GM18909 (cell line): ENCODE measurements at regions not wholly inside any gene's neighbourhood (a gene's known extent, or its start where the extent isn't known, plus 50 kb on each side); places are given as distances from the start of the nearest gene placed in this dataset.

Source experiments
- ATAC-seq: cut with Tn5 transposase; IDR thresholded peaks from one replicate; pipeline ENCODE4 v1.9.1; 2021; ENCODE audit warnings: mild to moderate bottlenecking; ENCODE audit not compliant: unreplicated experiment, poor library complexity

DNA sequence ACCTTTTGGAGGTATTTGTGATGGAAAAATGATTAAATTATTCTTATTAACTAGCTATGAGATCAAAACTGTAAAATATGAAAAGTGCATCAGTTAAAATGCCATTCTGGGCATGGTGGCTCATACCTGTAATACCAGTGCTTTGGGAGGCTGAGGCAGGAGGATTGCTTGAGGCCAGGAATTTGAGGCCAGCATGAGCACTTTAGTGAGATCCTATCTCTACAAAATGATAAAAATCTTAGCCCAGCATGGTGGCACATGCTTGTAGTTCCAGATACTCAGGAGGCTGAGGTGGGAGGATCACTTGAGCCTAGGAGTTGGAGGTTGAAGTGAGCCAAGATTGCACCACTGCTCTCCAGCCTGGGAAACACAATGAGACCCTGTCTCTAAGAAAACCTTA is 252.5 kb upstream of the SEMA6A start:
- ATAC-seq = no peak

DNA sequence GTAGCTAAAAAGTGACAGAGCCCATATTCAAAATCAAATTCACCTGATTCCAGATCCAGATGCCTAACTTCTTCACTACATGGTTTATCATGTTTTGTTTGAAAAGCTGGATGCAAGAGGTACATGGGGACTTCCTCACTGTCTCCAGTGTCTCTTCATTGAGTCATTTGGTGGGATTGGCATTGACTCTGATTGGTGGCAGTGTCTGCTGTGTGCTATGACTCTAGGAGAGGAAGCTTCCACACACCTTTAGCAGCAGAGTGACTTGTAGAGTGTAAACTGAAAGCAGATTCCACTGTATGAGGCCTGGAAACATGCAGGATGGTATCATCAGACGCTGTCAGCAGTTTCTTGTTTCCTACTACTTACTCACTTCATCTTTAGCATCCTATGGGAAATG is 250.9 kb upstream of the SEMA6A start:
- ATAC-seq = no peak

DNA sequence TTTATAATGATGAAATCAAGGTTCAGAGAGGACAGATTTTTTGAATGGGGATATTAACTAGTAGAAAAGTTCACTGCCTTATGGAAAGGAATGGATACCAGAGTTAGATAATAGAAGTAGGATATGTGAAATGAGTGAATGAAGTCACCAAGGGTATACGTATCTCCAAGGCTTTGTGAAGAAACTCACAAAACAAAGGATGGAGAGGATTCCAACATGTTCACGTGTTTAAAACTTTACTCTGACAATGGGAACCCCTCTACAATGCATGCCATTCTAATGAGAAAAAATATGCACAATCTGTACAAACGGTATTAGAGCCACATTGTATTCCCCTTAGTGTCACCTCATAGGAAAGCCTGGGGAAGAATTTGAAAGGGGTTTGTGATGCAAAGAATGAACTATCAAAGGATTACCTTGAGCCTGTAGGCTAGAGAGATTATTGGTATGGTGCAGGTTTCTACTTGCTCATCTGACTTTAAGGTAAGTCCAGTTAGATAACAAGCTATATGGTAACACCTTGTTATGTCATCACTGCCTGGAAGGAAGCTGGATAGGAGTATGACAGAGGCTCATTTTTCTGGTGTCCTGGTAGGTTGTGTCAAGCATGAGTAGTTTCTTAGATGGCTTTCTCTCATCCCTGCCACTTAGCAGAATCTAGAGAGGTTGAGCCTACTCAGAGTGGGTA is 250.3 kb upstream of the SEMA6A start:
- no peak for ATAC-seq

DNA sequence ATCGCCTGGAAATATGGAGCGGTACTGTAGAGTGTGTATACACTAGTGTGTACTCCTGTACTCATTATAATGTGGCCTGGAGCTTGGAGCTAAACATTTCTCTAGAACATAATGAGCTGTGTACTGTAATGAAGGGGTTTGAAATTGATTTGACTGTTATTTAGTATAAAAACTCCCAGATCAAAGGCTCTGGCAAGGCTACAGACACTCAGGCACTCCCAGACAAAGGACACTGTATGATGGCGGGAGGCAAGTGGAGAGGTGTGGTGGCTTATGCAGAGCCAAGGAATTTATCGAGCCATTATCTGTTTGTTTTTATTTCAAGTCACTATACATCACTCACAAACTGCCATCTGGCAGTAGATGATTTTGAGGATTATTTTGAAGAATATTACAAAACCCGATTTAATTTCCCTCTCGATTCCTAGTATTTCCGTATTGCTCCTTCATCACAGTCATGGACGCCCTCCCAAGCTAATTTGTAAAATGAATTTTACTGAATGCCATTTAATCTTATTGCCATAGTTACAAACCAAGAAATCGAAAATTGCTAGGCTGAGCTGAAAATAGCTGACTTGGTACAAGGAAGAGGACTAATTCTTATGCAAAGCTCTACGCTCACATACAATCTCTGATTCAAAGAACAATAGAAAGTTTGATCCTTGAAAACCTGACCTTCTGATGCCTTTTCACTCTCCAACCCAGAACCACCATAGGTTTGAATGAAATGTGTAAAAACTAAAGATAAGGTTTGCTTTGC is 240.2 kb upstream of the SEMA6A start:
- no peak for ATAC-seq

DNA sequence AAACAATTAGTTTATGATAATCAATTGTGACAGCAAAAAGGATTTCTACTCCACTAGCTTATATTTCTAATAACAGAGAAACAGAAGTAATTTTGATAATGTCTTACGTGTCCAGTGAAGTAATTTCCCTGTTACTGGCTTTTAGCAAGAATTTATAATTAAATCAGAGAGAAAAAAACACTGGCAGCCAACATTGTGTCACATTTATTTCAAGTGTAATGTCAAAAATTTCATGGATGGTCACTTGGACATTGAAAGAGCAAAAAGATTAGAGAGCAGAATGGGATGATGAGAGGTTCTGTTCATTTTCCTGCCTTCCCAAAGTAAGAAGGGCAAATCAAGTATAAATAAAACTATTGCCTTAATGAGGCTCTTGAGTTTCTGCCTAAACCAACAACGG is 239.3 kb upstream of the SEMA6A start:
- ATAC-seq = no peak

DNA sequence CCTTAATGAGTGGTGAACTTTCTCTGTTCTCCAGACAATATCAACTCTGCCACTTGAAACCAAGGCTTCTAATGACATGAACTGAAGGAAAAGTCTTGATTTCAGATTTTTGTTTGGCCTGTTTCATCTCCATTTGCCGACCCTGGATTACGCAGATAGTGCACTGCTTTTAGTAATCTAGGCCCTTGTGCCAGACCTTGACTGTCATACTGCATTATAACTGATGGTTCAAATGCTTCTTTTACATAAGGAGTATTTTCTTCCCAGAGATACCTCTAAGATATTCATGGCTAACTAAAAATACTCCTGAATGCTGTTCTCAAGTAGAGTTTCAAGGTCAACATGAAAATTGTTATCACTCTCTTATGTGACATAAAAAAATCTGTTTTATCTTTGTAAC is 238.7 kb upstream of the SEMA6A start:
- no peak for ATAC-seq

DNA sequence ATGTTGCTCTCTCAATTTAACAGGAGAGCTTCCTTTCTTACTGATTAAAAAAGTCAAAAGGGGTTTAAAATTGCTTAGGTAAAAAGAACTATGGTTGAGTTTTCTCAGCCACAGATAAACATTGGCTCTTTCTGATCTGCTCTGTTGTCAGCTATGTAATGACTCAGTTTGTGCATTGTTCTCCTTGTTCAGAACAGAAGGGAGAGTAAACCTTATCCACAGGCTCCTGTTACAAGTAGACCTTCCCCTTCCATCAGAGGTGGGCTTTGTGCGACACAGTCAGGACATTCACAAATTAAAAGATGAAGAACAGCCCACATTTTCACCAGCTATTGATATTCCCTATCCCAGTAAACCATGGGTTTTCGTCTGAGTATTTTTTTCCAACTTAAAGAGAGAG is 236.3 kb upstream of the SEMA6A start:
- ATAC-seq = no peak

DNA sequence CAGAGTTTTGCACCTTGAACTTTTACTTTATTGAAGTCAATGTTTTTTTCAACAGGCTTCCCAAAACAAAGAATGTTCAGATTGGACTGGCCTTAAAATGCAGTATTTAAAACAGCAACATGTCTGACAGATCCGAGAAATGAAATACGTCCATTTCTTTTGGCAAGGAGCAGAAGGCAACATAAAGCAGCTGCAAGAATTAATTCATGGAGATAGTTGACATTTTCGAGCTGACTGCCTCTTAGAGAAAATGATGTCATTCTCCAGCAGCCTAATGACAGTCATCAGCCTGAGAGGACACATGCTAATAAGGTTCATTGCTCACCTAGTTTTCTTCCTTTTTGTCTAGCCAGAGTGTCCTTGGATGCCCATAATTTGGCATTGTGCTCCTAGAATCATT is 232.2 kb upstream of the SEMA6A start:
- no peak for ATAC-seq

DNA sequence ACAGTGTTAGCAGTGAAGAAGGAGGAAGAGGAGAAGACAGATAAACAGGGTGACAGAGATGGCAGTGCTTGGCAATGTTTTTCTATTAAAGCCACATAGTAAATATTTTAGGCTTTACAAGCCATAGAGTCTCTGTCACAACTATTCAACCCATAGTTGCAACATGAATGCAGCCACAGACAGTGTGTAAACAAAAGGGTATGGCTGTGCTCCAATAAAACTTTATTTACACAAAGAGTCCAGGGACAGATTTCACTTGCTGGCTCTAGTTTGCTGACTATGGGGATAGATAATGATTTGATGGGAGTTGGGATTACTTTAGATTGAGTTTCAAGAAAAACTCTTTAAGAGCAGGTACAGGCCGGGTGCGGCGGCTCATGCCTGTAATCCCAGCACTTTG is 224.8 kb upstream of the SEMA6A start:
- ATAC-seq = no peak

DNA sequence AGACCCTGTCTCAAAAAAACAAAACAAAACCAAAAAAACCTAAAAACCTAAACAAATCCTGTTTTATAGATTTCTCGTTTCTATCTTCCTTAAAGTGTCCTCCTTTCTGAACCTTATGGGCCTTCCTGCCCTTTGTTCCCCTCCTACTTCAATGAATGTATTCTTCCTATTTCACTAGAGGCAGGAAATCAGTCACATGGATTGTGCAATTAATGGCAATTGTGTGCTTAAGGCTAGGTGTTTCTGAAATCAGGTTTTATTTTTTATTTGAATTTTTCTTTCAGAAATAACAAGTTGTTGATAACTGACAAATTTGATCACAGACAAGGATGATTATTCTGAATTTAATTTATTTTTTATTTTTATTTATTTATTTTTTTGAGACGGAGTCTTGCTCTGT is 220.6 kb upstream of the SEMA6A start:
- no peak for ATAC-seq

DNA sequence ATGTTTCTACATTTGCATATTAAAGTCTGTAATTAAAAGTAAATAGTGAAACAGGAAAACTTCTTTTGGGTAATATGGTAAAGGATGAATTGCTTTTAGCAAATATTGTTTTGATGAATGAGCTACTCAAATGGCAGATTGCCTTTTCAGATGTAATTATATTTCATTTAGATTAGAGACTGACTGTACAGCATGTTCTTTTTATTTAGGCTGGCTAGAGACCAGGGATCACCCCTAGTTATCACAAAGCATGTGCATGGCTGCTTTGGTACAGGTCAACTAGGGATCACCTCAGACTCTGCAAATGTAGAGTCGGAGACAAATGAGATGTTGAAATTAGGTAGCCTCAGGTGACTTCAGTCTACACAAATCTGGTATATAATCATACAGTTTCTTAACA is 214.9 kb upstream of the SEMA6A start:
- no peak for ATAC-seq

DNA sequence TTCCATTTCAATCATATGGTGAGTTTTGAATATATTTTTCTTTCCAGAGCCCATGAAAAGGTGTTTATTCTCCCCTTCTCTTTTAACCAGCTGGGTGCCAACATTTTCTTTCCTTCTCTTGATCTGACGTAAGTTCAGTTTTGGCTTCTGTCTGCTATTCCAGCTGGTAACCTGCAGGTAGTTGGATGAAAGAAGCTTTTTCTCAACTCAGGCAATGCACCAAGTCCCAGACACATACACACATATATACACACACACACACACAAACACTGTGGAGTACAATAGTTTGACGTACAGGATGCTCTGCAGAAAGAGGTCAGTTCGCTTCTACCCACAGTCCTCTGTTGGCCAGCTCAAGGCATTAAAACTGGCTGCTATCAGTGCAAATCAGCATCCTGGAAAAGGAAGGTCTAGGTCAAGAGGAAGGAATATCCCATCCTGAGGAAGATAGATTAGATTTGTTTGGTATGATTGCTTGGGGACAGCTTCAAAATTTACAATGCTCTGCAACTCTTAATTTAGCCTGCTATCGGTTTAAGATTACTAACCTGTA is 214.3 kb upstream of the SEMA6A start:
- ATAC-seq = no peak

DNA sequence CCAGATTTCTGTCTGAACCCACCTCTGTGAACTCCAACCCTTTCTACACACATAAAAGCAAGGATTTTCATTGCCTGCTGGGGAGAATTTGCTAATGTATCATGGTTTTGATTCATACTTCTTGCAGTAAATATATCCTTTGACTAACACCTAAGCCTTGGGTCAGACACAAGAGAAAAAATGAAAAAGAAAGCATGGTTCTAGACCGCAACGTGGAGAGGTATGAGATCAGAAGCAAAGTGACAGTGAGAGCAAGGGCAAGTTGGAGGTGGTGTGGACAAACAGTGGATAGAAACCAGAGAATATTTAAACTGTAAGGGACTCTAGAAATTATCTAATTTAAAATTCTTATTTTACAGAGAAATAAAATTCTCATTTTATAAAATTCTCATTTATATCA is 212.9 kb upstream of the SEMA6A start:
- no peak for ATAC-seq

DNA sequence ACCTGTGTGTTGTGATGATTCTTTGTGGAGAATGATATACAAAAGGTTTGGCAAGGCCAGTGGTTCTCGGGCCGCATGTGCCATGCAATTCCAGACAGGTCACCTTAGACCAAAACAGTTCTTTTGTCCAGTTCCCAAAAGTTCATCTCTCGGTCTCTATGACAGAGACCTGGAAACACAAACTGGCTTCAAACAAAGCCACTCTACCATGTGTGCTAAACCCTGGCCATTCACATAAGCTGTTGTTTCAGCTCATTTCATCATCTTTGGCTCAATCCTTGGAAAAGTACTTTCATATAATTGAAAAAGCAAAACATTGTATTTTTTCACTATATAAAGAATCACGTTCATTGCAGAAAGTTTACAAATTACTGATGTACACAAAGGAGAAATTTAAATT is 210.5 kb upstream of the SEMA6A start:
- ATAC-seq = no peak

DNA sequence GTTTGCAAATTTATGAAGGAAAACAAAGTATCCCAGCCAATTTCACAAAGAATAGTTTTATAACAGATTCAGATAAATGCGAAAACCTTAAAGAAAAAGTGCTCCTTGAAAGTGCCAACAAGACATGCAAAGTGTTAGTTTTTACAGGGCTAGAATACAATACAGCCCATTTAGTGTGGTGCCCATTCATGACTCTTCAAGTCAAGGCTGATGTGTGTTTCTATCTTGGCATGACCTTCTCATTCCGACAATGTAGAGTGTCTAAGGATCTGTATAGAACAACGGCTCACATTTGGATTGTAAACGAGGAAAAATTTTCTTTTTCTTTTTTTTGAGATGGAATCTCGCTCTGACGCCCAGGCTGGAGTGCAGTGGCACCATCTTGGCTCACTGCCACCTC is 205.2 kb upstream of the SEMA6A start:
- no peak for ATAC-seq

DNA sequence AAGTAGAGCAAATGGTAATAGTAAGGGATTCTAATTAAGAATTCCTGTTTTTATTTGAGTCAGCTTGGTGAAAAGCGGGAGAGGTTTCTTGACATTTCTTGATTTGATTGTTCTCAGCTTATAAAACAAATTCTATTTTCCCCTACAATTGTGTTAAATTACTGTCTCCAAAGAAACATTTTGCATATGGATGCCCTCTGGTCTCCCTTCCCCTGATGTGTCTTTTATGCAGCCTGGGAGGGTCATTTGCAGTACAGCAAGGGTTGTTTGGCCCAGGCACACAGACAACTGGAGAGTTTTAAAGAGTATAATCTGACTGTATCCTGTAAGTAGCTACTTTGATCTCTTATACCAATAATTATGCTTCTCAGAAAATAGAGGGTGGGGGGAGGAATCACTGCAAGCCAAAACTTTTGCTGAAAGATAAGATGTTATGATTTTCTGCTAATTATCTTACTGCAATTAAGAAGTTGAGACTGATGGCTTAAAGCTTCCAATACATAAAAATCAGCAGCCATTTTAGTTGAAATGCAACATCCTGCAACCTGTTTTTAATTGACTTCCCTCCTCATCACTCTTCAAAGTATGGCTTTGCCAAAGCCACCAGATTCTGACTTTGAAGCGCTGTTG is 204.1 kb upstream of the SEMA6A start:
- ATAC-seq = no peak

DNA sequence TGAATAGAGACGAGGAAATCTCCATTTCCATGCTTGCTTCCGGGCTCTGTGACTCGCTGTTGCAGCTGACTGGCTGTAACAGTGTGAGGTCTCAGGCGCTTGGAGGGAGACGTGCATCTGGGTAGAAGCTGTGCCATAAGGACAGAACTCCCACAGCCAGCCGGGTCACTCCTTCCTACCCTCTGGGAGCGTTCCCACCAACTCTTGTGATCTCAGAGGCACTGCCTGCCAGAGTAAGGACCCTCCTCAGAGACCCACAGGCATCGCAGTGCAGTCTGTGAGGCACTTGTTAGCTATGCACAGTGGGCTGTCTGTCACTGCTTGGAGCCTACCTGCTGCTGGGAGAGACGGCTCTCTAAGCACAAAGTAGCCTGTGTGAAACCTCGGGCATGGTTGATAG is 203.4 kb upstream of the SEMA6A start:
- ATAC-seq = peak; percentile 55

DNA sequence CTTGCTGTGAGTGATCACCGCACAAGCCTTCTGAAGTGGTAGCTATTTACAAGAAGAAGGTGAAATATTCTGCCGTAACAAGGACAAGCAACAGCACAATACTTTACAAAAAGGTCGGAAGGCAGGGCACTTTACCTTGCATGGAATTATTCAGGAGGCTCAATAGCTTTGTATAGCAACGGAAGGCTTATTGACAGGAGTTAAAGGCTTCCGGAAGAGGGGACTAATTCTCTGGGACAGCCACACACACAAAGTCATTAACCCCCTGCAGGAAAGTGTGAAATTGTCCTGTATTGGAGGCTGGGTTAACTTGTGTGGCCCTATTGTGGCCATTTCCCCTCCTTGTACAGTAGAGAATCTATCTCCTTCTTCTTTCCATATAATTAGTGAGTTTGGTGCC is 199.3 kb upstream of the SEMA6A start:
- ATAC-seq = no peak

DNA sequence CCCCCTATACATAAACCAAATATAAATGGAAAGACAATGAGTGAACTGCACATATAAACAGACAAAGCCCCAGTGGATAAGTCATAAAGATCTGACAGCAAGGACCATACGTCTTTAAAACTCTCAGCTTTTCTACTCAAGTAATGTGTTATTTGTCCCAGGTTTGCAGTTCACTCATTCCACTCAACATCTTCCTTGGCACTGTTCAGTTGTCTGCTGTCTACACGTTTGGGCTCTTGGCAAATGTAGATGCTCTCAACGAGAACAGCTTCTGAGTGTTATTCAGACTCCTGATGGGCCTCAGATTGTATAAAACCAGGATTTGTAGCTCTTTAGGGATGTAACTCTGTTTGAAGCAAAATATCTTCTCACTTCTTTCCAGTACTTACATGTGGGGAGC is 198.2 kb upstream of the SEMA6A start:
- no peak for ATAC-seq

DNA sequence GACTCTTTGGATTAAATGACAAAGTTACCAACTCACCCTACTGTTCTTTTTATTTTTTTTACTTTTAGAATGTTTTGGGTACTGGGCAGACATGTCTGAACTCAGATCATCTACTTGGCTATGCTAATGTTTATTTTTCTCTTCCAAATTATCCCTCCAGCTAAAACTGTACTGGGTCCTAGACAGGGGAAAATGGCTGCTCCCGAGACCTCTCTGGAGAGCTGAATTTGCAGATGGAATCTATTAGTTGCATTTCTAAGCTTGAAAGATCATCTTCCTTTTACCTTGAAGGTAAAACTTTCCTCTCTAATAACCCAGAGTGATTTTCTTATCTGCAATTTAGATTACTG is 197.5 kb upstream of the SEMA6A start:
- no peak for ATAC-seq

DNA sequence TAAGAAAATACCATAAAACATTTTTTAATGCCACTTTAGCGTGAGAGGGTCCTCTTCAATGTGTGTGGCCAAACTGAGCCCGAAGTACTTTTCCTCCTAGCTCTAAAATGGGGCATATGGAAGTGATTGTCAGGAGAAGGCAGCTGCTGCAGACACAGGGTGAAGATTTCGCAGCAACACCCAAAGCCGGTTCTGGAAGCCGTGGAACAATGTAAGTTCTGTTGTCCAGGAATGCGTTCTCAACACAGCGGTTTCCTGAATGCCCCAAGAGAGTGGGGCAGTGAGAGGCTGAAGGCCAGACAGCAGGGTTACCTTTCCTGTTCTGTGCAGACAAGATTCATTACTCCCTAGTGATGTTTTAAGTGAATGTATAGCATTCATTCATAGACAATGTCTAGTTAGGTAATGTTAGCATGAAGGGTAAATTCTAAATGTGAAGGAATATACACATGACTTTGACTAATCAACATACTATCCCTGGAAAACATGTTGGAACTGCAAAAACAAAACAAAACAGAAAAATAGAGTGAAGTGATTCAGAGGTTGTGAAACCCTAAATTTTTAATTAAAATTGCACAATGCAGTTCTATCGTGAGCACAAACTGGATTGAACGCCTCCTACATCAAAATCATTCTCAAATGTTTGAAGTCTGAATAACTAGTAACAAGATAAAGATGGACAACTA is 197.0 kb upstream of the SEMA6A start:
- no peak for ATAC-seq
